ENCODE measurements at regions not wholly inside any gene's neighbourhood (a gene's known extent, or its start where the extent isn't known, plus 50 kb on each side); places are given as distances from the start of the nearest gene placed in this dataset.

DNA sequence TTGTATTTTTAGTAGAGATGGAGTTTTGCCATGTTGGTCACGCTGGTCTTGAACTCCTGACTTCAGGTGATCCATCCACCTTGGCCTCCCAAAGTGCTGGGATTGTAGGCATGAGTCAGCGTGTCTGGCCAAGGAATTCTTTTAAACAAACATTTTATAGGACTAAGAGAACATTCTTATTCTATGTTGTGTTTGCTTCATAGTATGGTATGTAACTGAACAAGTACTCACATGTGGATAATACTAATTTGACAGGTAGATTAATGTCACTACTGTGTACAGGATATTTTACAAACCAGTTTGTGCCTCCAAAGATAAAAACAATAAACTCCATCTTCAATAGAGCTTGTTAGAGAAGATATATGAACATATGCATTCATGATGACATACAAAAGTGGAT lies 1353.4 kb downstream of the PCDH7 start:
- TF ChIP-seq, protein P1, sequence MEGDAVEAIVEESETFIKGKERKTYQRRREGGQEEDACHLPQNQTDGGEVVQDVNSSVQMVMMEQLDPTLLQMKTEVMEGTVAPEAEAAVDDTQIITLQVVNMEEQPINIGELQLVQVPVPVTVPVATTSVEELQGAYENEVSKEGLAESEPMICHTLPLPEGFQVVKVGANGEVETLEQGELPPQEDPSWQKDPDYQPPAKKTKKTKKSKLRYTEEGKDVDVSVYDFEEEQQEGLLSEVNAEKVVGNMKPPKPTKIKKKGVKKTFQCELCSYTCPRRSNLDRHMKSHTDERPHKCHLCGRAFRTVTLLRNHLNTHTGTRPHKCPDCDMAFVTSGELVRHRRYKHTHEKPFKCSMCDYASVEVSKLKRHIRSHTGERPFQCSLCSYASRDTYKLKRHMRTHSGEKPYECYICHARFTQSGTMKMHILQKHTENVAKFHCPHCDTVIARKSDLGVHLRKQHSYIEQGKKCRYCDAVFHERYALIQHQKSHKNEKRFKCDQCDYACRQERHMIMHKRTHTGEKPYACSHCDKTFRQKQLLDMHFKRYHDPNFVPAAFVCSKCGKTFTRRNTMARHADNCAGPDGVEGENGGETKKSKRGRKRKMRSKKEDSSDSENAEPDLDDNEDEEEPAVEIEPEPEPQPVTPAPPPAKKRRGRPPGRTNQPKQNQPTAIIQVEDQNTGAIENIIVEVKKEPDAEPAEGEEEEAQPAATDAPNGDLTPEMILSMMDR (IDR thresholded peaks at IDR 0.05; ENCODE audit: low read depth, low read length), result no peak
- DNase-seq (ENCODE audit: extremely low read depth, low read depth), result no peak

- TF ChIP-seq, protein P1 (IDR thresholded peaks at IDR 0.05; ENCODE audit: low read depth, low read length), result no peak
- no peak for DNase-seq (ENCODE audit: extremely low read depth, low read depth)
Observed at GRCh38 chr4:32087211-32087610, 1367.0 kb downstream of the PCDH7 start.

GRCh38 chr4:32094987-32095386 lies 1374.8 kb downstream of the PCDH7 start:
- DNase-seq (ENCODE audit: extremely low read depth, low read depth), result no peak

DNA sequence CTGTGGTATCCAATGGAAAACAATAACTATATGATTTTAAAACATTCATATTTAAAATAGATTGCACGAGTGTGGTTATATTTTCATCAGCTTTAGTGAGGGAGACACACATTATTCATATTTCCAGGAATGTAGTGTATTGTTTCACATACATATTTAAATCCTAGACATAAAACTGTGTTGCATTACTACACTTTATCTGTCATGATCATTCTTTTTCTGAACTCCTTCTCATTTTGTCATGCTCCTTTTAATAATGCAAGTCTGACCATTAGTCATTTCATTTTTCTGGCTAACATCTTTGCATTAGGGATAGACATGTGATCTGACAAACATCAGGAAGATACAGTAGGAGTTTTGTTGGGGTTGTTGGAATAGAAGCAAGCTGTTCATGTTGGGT lies 1382.7 kb downstream of the PCDH7 start:
- TF ChIP-seq, protein P1 (IDR thresholded peaks at IDR 0.05; ENCODE audit: low read depth, low read length), result no peak
- DNase-seq (ENCODE audit: extremely low read depth, low read depth), result no peak

More at GRCh38 chr4:32094987-32095386, 1374.8 kb downstream of the PCDH7 start:
- TF ChIP-seq, protein P1 (IDR thresholded peaks at IDR 0.05; ENCODE audit: low read depth, low read length), result no peak

GRCh38 chr4:32106767-32107166 lies 1386.6 kb downstream of the PCDH7 start:
- DNase-seq (ENCODE audit: extremely low read depth, low read depth), result no peak
- TF ChIP-seq, protein P1 (IDR thresholded peaks at IDR 0.05; ENCODE audit: low read depth, low read length), result no peak

DNA sequence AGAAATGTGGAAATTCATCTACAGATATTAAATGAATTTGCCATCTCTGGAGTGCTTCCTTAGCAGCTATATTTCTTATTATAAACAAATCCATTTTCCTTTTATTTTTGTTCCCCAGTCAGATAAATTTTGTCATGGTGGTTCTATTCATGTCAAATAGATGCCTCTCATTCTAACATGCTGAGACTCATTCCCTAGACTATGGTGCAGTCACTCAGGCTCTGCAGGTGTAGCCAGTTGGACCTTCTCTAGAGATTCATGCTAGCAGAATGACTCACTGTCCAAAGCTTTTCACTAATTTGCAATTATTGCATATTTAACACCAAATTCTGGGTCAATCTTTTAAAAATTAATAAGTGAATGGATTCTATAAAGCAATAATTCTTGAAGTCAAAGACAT lies 1392.7 kb downstream of the PCDH7 start:
- TF ChIP-seq, protein P1 (IDR thresholded peaks at IDR 0.05; ENCODE audit: low read depth, low read length), result no peak
- DNase-seq (ENCODE audit: extremely low read depth, low read depth), result no peak

DNA sequence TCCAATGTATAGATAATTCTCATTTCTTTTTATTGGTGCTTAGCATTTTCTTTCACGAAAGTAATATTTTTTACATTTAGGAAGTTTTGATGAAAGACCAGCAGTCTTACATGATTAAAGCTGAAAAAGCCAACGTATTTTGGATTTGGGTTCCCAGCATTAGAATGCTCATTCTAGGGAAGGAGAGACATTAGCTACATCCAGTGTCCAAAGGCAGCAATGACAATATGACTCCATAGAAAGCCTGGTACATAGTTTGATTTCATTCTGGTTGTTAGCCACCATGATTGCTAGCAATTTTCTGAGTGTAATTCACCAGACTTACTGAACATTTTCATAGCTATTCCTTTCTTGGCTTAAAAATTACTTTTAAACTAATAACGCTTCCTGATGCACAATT lies 1397.5 kb downstream of the PCDH7 start:
- no peak for DNase-seq (ENCODE audit: extremely low read depth, low read depth)
- TF ChIP-seq, protein P1 (IDR thresholded peaks at IDR 0.05; ENCODE audit: low read depth, low read length), result no peak; the same call in none of the 2 replicates
